Heart left ventricle (tissue), 13 donors: ENCODE measurements at regions not wholly inside any gene's neighbourhood (a gene's known extent, or its start where the extent isn't known, plus 50 kb on each side); places are given as distances from the start of the nearest gene placed in this dataset.

Source experiments
- POLR2A ChIP-seq, 2 donors: fragments of 450-650 bp; IDR thresholded peaks; one replicate each; pipeline ENCODE4 v1.6.1; 2017; ENCODE audit warnings: antibody characterized with exemption in 2 of 2, mild to moderate bottlenecking in 2 of 2, moderate library complexity in 2 of 2
- TF ChIP-seq, protein P1 (sequence below), 12 donors: fragments of 200-600 bp; sonication (generic) in 4 of 12; IDR thresholded peaks; one replicate each; pipeline versions ENCODE4 v1.5.0 to v1.8.0; 2018 to 2022; ENCODE audit warnings: antibody characterized with exemption in 12 of 12, mild to moderate bottlenecking in 5 of 12
- donor health status: ischemic (EF 13 %, LVEDD 7.1; RV severe dilation, severe dysfunction).
- donor health status: DM: no; HTN: yes; CAD: no.
- donor health status: DM: no; HTN: no; CAD: no.
- donor health status: ischemic (EF 25% LVEDD 6.9; RV normal size, moderate dysfunction).
- donor health status: ischemic (EF 25% LVEDD 5.7; RV mildly dilated, moderate dysfunction).
- donor health status: ischemic (EF 35%, LVEDD 5.7; RV mildly dilated, moderate dysfunction).
- donor health status: nonischemic (EF 11% LVEDD 7.7; RV severe dilation, severe dysfunction).
- donor health status: DM: yes; HTN: yes; CAD: no.
- donor health status: PGD.
- donor health status: ischemic (EF 29% LVEDD 5.4; RV normal size, mild dysfunction).
- donor health status: nonischemic (EF 23%, LVEDD 6.1; RV moderate dilation, normal function).

DNA sequence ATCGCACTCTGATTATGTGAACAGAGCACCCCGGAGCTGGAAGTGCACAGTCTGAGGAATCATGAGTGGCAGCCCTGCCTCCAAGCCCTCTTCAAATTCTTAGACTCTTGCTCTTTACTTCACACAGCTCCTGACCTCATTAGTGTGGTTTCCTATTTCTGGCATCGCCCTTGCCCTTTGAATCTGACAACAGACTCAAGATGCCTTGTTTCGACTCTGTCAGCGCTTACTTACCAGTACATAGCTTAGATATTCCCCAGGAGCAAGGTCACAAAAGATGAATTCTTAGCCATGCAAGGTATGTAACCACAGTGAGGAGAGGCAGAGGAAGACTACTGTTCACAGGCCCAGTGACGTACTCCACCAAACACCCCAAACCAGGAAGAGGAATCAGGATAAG lies 167.2 kb downstream of the KDR start:
- TF ChIP-seq, protein P1, sequence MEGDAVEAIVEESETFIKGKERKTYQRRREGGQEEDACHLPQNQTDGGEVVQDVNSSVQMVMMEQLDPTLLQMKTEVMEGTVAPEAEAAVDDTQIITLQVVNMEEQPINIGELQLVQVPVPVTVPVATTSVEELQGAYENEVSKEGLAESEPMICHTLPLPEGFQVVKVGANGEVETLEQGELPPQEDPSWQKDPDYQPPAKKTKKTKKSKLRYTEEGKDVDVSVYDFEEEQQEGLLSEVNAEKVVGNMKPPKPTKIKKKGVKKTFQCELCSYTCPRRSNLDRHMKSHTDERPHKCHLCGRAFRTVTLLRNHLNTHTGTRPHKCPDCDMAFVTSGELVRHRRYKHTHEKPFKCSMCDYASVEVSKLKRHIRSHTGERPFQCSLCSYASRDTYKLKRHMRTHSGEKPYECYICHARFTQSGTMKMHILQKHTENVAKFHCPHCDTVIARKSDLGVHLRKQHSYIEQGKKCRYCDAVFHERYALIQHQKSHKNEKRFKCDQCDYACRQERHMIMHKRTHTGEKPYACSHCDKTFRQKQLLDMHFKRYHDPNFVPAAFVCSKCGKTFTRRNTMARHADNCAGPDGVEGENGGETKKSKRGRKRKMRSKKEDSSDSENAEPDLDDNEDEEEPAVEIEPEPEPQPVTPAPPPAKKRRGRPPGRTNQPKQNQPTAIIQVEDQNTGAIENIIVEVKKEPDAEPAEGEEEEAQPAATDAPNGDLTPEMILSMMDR (IDR thresholded peaks at IDR 0.05), result no peak
- TF ChIP-seq POLR2A (IDR thresholded peaks at IDR 0.05), result no peak
